CD4-positive, alpha-beta T cell treated with Interleukin-4 for 1 hour (primary cell): ENCODE measurements at regions not wholly inside any gene's neighbourhood (a gene's known extent, or its start where the extent isn't known, plus 50 kb on each side); places are given as distances from the start of the nearest gene placed in this dataset.
"Not testable (repeated sequence)": the region's sequence is repeated elsewhere in the genome, so short reads cannot be mapped to it uniquely, and the experiment has no call there.

Experiments used
- DNase-seq, 2 donors: peaks; one replicate each; pipeline ENCODE4 v3.0.0-alpha.2; 2020 to 2022

DNA sequence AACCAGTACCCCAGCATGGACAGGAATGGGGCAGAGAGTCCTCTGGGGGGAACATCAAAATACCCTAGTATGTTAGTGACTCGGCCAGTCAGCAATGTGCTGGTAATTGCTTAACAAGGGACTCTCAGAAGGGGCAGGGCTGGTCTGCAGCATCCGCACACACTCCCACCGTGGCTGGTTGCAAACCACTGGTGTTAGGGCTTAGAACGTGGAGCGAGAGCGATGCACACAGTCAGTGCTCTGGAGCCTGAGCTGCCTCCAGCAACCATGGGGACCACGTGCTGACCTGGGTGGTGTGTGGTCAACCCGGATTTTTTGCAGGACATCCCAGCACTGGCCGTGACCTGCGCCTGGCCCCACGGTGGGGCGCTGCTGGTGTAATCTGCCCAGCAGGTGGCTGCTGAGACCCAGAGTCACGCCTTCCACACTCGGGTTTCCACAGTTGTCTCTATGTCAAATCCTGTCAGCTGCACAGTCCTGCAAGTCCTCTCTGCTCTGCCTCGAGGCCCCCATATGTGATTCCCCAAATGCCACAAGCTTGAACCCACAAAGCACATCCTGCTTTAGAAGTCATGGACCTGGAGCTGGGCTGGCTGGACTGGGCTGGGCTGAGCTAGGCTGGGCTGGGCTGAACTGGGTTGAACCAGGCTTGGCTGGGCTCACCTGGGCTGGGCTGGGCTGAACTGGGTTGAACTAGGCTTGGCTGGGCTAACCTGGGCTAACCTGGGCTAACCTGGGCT is 50.6 kb upstream of the GPC1 start:
- DNase-seq, result no peak

DNA sequence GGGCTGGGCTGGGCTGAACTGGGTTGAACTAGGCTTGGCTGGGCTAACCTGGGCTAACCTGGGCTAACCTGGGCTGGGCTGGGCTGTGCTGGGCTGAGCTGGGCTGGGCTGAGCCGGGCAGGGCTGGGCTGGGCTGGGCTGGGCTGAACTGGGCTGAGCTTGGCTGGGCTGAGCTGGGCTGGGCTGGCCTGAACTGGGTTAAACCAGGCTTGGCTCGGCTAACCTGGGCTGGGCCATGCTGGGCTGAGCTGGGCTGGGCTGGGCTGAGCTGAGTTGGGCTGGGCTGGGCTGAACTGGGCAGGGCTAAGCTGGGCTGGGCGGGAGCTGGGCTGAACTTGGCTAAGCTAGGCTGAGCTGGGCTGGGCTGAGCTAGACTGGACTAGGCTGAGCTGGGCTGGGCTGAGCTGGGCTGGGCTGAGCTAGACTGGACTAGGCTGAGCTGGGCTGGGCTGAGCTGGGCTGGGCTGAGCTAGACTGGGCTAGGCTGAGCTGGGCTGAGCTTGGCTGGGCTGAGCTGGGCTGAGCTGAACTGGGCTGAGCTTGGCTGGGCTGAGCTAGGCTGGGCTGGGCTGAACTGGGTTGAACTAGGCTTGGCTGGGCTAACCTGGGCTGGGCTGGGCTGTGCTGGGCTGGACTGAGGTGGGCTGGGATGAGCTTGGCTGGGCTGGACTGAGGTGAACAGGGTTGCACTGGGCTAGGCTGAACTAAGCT is 49.9 kb upstream of the GPC1 start:
- not testable (repeated sequence) for DNase-seq
